ENCODE measurements at regions not wholly inside any gene's neighbourhood (a gene's known extent, or its start where the extent isn't known, plus 50 kb on each side); places are given as distances from the start of the nearest gene placed in this dataset.

DNA sequence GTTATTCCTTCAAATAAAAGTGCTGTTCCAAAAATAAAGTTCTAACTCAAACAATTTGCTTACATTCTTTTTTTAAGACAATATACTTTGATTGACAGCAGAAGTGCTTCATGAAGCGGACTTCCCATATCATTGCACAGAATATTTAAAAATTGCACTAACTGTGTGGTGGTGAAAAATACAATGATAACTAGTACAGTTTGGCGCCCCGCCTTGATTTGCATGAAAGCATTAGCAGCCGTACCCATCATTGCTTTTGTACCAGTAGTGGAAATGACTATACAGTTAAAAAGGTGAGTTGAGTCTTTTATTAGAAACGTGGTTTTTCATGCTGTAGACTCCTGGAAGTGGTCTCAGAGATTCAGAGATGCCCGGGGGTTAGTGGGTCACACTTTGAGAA, 69.5 kb upstream of the MAP3K1 start:
- TF ChIP-seq, protein P1, sequence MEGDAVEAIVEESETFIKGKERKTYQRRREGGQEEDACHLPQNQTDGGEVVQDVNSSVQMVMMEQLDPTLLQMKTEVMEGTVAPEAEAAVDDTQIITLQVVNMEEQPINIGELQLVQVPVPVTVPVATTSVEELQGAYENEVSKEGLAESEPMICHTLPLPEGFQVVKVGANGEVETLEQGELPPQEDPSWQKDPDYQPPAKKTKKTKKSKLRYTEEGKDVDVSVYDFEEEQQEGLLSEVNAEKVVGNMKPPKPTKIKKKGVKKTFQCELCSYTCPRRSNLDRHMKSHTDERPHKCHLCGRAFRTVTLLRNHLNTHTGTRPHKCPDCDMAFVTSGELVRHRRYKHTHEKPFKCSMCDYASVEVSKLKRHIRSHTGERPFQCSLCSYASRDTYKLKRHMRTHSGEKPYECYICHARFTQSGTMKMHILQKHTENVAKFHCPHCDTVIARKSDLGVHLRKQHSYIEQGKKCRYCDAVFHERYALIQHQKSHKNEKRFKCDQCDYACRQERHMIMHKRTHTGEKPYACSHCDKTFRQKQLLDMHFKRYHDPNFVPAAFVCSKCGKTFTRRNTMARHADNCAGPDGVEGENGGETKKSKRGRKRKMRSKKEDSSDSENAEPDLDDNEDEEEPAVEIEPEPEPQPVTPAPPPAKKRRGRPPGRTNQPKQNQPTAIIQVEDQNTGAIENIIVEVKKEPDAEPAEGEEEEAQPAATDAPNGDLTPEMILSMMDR (IDR thresholded peaks at IDR 0.05; ENCODE audit: poor library complexity) = no peak
- no peak for TF ChIP-seq EZH2 (IDR thresholded peaks at IDR 0.05; ENCODE audit: borderline replicate concordance)
- no peak for TF ChIP-seq EZH2phosphoT487 (IDR thresholded peaks at IDR 0.05; ENCODE audit: low read depth, severe bottlenecking, unreplicated experiment)
